GM18505 (cell line): ENCODE measurements at regions not wholly inside any gene's neighbourhood (a gene's known extent, or its start where the extent isn't known, plus 50 kb on each side); places are given as distances from the start of the nearest gene placed in this dataset.

Experiments
- ATAC-seq: cut with Tn5 transposase; IDR thresholded peaks from one replicate; pipeline ENCODE4 v1.9.1; 2021; ENCODE audit not compliant: unreplicated experiment
- POLR2A ChIP-seq: IDR thresholded peaks from 4 replicates; pipeline ENCODE4 v1.6.1; 2011; ENCODE audit warnings: borderline replicate concordance; ENCODE audit not compliant: insufficient read depth, insufficient read length; ENCODE audit errors: extremely low read depth

DNA sequence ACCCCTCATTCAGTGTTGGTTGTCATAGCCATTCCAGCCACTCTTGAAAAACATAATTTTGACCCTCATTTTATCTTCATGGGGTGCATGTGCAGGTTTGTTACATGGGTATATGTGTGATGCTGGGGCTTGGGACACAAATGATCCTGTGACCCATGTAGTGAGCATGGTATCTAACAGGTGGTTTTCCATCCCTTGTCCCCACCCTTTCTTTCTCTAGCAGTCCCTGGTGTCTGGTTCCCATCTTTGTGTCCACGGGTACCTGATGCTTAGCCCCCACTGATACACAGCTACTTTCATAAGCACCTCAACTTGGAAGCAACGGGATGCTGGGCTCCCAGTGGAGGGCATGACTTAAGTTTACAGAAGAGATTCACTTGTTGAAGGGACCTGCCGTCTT lies 373.5 kb downstream of the UQCRFS1 start:
- no peak for TF ChIP-seq POLR2A
- ATAC-seq, result no peak

DNA sequence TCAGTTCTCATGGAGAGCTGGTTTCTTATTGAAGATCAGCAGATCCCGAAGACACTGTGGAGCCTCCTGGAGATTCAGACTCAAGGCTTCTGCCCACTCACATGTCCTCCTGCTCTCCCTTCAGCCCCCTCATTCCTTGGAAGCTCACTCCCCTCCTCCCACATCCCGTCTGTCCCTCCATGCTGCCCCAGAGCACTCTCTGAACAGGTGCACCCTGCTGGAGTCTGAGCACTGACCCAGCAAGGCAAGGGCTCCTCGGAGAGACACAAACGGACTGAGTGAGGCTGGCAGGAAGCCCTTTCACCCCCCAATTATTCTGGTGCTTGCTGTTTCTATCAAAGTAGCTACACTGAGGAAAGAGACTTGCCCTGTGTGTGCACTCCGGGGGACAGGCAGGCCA lies 374.0 kb downstream of the UQCRFS1 start:
- no peak for TF ChIP-seq POLR2A

DNA sequence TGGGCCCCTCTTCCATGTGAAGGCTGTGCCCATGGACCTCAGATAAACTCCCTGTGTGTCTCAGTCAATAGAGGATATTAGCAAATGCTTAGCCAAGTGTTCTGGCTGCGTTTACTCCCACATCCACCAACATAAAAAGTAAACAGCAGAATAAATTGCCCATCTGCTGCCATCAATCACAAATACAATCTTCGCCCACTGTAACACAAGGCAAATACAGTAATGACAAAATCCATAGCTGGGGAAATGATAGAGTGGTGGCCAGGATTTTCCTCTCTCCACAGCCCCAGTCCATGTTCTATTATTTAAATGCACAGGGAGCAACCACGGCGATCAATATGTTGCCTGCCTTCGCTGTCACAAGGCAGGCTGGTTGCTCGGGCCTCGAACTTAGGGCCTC lies 376.5 kb downstream of the UQCRFS1 start:
- TF ChIP-seq POLR2A, result no peak
- ATAC-seq, result no peak

More for the DNA sequence above, 374.0 kb downstream of the UQCRFS1 start:
- no peak for ATAC-seq

DNA sequence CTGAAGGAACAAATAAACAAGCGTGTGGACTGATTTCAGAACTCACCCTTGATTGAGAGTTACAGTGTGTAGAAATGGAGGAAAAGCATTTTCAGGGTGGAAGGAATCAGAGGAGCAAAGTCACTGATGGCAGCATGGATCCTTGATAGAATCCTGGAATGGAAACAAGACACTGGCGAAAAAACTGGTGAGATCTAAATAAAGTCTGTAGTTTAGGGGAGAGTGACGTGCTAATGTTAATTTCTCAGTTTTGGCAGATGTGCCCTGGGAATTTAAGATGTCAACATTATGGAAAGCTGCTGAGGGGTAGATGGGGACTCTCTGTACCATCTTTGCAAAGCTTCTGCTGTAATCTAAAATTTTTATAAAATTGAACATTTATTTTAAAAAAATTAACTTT lies 378.0 kb downstream of the UQCRFS1 start:
- TF ChIP-seq POLR2A, result no peak
- ATAC-seq, result no peak

DNA sequence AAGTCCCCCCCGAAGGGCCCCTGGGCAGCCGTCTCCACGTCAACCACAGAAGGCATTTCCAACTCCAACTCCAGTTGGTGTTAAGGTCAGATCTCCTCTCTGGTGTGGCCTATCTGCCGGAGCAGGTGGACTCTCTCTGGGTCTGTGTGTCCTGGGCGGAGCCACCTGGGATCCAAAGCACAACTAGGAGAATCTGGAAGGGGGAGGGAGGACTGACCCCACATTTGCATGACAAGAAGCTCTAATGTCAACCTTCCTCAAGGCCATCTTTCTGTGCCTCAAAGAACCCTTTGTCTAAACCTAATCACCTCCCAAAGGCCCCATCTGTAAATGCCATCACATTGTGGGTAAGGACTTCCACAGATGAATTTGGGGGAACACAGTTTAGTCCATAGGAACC lies 381.5 kb downstream of the UQCRFS1 start:
- no peak for ATAC-seq
- TF ChIP-seq POLR2A, result no peak

DNA sequence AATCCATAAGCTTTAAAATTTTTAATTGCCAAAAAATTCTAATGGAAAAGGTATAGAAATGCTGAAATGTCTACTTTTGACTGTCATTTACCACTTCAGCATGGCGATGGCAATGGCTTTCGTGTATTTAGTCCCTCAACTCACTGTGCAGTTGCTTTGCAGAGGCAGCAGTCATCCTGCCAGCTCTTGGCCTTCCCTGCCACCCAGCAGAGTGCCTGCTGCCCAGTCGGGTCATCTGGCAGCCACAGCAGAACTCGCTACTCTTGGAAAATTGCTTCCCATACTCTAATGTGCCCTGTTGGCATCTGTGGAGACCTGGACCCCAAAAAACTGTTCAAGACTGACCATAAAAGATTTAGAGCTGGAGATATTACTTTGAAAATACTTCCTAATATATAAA lies 383.2 kb downstream of the UQCRFS1 start:
- TF ChIP-seq POLR2A, result no peak
- no peak for ATAC-seq

DNA sequence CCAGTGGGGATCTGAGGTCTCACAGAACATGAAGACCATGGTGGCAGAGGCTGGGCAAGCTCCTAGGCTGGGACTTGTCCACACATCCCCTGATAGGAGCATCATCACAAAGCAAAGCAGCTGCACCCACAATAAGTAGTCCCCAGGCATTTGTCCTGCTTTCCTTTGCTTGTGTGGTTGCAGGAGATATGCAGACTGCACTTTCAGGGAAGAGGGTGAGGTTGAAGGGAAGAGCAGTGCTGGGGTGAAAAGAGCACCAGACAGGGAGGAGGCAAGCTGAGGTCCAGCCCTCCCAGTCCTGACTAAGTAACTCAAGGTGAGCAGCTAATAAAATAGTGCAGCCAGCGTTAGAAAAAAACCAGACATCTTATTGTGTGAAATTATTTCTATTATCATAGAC lies 383.6 kb downstream of the UQCRFS1 start:
- no peak for TF ChIP-seq POLR2A
- ATAC-seq, result no peak

DNA sequence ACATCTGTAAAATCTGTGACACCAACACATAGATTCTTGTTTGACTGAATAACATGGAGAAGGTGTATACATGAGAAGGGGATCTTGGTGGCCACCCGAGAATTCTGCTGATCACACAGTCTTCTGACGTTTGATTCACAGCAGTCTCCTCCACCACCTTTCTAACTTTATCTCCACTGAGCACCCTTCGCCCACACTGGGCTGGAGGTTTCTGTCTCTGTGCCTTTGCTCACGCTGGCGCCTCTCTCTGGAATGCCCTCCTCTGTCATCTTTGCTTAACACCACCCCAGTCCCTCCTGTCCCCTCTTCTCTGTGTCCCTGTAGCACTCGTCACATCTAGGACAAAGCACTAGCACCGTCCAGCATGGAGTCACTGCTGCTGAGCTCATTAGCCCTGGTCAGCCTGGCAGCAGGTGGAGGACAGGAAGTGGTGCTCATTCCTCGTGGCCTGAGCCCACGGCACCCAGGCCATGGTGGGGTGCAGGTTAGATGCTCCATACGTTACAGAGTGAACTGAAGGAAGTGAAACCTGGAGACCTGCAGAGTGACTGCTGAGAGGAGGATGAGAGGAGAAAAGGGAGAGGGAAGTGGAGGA lies 384.6 kb downstream of the UQCRFS1 start:
- ATAC-seq, result no peak
- TF ChIP-seq POLR2A, result no peak

DNA sequence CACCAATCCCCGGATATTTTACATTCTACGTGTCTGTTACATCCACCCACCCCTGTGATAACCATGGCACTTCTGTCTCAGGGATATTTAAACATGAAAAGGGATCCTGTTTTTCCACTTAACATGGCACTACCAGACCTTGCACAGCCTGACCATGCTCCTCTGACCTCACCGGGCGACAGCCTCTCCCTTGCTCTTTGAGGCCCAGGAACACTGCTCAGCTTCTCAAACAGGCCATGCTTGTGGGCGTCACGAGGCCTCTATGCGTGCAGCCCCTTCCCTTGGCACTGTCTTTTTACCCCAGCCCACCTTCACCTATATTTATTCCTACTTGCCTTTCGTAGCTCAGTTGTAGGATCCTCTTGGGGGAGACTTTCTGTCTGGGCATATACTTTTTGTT lies 385.6 kb downstream of the UQCRFS1 start:
- ATAC-seq, result no peak
- TF ChIP-seq POLR2A, result no peak

DNA sequence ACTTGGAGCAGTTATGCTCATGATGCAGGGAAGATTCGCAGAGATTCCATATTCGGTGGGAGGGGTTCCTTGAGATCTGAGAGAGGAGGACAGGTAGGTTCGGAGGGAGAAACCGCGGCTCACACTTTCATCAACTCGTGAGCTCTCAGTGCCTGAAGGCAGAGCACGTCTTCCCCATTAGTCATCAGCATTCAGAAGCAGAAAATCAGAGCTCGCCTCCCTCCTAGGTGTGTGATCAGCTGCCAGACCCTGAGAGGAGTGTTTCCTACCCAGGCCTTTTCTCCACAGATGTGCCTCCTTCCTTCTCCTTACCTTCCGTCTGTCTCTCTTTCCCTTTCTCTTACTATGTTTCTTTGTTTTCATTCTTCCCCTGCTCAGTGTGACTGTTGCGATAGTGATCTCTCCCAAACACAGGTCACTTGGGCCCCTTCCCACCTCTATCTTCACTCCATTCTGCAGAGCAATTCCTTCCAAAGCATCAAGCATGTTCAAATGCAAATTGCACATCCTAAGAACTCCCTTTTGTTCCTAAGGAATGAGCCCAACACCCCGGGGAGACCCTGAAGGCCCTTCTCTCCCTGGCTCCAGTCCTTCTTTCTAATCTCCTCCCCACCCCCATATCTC lies 389.5 kb downstream of the UQCRFS1 start:
- TF ChIP-seq POLR2A, result no peak
- no peak for ATAC-seq

DNA sequence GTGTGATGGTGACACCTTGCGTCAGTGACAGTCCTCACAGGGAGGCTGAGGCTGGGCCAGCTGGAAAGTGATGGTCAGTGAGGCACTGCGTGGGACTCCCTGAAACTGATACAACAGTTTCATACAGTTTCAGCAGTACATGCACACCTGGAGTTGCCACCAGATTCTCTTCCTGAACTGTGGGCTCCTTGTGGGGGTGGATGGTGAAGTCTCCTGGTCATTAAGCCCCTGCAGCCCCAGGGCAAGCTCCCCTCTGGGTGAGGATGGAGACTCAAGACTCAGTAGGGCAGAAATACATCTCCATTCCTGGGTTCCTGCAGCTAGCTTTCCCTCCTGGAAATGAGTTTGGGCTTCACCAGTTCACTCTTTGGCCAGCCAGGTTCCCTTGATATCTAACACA lies 392.7 kb downstream of the UQCRFS1 start:
- TF ChIP-seq POLR2A, result no peak
- ATAC-seq, result no peak

DNA sequence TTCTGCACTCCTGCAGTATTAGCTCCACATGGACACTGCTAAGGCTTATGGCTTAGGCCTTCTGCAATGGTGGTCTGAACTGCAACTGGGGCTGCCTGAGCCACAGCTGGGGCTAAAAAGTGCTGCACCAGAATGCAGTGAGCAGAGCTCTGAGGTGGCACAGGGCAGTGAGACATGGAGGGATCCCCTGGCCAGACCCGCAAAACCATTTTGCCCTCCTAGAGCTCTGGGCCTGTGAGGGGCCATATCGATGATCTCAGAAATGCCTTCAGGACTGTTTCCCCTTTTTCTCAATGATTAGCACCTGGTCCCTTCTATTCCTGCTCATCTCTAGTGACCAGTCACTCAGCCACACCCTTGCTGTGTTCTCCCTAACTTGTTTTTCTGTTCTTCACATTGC lies 397.7 kb downstream of the UQCRFS1 start:
- no peak for TF ChIP-seq POLR2A

DNA sequence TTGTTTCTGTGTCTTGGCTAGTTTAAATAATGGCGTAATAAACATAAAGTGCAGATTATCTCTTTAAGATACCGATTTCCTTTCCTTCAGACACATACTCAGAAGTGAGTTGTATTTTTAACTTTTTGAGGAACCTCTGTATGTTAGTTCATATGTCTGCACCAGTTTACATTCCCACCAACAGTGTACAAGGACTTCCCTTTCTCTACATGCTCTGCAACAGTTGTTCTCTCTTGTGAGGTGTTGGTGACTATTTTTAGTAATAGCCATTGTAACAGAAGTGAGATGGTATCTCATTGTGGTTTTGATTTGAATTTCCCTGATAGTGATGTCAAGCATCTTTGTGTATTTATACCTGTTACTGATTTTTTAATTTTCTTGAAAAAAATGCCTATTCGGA lies 418.6 kb downstream of the UQCRFS1 start:
- no peak for ATAC-seq
- TF ChIP-seq POLR2A, result no peak

More for the DNA sequence above, 397.7 kb downstream of the UQCRFS1 start:
- no peak for ATAC-seq

DNA sequence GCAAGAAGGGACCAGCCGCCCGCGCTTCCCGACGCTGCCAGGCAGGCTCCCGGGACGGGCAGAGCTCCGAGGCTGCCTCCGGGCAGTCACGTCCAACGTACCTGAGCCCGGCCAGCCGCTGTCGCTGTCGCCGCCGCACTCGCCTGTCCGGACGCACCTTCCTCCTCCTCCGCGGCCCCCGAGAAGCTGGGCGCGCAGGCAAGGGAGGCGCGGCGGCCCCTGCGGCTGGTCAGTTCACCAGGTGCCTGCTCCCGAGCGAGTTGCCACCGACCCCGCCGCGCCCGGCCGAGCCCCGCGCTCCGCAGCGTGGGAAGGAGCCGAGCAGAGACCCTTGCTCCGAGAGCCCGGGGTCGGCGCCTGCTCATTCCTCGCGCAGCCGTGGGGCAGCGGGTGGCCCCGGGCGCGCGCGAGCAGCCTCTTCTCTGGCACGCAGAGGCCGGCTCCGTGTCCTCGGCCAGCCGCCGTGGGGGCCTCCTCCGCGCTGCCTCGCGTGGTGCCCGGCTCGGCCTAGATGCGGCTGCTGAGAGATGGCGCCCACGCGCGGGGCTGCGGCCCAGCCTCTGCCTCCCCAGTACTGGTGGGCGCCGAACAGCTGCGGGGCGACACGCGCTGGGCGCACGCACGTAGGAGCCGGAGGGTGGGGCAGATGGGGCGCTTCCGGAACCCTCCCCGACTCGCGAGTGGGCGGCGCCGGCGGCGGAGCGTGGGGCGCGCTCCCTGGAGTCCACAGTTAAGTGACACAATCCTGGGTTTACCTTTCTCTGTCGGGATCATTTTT lies 419.4 kb downstream of the UQCRFS1 start:
- no peak for ATAC-seq
- no peak for TF ChIP-seq POLR2A

DNA sequence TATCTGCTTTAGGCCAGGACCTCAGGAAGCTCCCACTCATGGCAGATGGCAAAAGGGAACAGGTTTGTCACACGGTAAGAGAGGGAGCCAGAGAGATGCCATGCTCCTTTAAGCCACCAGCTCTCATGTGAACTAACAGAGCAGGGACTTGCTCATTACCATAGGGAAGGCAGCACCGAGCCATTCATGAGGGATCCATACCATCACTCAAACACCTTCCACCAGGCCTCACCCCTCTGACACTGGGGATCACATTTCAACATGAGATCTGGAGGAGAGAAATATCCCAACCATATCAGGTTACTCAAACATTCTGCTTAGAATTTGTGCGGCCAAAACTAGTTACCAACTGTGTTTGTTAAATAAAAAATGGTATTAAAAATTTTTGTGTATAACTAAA lies 427.0 kb downstream of the UQCRFS1 start:
- no peak for TF ChIP-seq POLR2A

DNA sequence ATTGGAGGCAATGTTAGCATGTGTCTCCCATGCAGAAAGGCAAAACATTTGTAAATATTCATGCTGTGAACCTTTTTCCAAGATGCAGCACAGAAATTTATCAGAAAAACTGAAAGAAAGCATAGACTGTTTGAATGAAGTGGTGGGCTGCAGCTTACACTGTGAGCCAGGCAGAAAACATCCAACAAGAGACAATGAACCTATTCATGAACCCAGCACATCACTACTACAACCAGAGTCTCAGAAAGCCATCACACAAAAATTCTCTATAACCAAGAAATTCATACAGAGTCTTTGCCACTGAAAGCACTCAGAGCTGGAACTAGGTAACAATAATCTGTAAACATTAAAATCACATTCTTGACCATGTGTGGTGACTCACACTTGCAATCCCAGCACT lies 448.9 kb downstream of the UQCRFS1 start:
- ATAC-seq, result no peak
- no peak for TF ChIP-seq POLR2A

More for the DNA sequence above, 427.0 kb downstream of the UQCRFS1 start:
- ATAC-seq, result no peak
